GM18502 (cell line): ENCODE measurements at regions not wholly inside any gene's neighbourhood (a gene's known extent, or its start where the extent isn't known, plus 50 kb on each side); places are given as distances from the start of the nearest gene placed in this dataset.
"Not testable (repeated sequence)": the region's sequence is repeated elsewhere in the genome, so short reads cannot be mapped to it uniquely, and the experiment has no call there.

Source experiments
- ATAC-seq: cut with Tn5 transposase; IDR thresholded peaks from one replicate; pipeline ENCODE4 v1.9.1; 2021; ENCODE audit warnings: mild to moderate bottlenecking; ENCODE audit not compliant: unreplicated experiment, poor library complexity

DNA sequence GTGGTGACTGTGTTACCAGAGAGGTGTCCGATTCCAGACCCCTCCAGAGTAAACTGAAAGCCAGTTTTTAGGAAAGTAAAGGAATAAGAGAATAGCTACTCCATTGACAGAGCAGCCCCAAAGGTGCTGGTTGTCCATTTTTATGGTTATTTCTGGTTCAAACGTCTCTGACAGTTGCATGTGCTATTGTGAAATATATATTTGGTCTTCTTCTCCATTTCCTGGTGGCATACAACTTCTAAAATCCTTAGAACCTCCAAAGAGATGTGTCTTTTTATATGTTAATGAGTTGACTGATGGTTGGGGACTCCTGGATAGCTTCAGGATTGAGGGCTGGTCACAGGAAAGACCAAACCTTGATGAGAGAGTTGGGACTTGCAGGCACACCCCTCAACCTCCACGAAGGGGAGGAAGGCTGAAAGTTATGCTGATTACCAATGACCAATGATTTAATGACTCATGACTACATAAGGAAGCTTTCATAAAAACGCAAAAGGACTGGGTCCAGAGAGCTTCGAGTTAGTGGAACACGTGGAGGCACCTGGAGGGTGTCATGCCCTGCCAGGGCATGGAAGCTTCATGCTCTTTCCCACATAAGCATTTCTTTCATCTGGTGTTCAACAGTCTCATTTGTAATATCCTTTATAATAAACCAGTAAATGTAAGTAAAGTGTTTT is 100.7 kb downstream of the SLC16A1 start:
- no peak for ATAC-seq

DNA sequence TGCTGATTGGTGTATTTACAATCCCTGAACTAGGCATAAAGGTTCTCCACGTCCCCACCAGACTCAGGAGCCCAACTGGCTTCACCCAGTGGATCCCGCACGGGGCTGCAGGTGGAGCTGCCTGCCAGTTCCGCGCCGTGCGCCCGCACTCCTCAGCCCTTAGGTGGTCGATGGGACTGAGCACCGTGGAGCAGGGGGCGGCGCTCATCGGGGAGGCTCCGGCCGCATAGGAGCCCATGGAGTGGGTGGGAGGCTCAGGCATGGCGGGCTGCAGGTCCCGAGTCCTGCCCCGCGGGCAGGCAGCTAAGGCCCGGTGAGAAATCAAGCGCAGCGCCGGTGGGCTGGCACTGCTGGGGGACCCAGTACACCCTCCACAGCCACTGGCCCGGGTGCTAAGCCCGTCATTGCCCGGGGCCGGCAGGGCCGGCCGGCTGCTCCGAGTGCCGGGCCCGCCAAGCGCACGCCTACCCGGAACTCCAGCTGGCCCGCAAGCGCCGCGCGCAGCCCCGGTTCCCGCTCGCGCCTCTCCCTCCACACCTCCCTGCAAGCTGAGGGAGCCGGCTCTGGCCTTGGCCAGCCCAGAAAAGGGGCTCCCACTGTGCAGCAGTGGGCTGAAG is 101.5 kb downstream of the SLC16A1 start:
- ATAC-seq: not testable (repeated sequence)

DNA sequence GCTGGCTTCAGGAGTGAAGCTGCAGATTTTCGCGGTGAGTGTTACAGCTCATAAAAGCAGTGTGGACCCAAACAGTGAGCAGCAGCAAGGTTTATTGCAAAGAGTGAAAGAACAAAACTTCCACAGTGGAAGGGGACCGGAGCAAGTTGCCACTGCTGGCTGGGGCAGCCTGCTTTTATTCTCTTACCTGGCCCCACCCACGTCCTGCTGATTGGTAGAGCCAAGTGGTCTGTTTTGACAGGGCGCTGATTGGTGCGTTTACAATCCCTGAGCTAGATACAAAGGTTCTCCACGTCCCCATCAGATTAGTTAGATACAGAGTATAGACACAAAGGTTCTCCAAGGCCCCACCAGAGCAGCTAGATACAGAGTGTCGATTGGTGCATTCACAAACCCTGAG is 102.1 kb downstream of the SLC16A1 start:
- ATAC-seq: not testable (repeated sequence)

DNA sequence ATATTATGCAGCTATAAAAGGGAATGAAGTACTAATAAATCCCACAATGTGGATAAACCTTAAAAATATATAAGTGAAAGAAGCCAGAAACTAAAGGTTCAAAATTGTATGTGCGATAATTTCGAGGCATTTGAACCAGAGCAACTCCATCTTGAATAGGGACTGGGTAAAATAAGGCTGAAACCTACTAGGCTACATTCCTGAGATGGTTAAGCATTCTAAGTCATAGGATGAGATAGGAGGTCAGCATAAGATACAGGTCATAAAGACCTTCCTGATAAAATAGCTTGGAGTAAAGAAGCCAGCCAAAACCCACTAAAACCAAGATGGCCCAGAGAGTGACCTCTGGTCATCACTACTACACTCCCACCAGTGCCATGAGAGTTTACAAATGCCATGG is 103.1 kb downstream of the SLC16A1 start:
- ATAC-seq: no peak

DNA sequence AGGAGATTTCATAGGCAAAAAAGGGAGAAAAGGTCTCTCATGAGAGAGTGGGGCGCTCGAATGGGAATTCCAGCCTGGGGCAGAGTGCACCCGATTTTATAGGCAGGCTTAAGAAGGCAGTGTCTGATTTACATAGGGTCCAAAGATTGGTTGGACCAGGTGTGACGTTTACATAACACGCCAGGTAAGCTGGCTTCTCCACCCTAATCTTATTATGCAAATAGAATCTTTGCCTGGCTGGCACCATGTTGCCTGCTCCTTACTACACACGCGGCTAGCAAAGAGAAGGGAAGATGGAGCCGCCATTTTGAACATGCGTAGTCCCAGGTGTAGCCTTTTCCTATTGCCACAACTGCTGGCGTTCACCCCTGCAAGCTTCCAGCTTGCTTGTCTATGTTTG is 103.7 kb downstream of the SLC16A1 start:
- no peak for ATAC-seq

DNA sequence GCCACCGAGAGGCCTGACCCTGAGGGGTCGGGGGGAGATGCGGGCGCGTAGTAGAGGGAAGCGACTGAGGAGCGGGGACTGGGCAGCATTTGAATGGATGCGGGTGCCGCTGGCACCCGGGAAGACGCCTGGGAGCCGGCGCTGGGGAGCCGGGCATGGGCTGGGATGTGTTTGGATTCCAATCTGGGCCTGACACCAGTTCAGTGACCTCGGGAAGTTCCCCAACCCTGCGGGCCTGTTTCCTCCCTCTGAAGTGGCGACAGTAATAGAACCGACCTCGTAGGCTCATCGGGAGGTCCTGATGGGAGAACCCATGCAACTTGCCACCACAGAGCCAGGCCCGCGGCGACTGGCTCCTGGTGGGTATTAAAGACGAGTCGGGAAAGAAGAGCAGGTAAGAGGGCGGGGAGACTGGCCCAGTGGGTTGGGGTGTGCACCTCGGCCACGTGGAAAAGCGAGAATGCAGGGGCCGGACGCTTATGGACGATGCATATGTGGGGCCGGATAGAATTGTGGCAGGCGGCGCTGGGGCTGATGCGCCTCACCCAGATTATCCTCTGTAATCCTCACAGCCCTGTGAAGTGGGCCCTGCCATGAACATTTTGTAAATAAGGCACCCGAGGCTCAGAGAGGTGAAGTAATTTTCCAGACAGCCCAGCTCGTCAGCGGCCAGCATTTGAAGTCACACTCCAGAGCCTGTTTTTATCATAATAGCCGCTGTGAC is 105.8 kb downstream of the SLC16A1 start:
- no peak for ATAC-seq

DNA sequence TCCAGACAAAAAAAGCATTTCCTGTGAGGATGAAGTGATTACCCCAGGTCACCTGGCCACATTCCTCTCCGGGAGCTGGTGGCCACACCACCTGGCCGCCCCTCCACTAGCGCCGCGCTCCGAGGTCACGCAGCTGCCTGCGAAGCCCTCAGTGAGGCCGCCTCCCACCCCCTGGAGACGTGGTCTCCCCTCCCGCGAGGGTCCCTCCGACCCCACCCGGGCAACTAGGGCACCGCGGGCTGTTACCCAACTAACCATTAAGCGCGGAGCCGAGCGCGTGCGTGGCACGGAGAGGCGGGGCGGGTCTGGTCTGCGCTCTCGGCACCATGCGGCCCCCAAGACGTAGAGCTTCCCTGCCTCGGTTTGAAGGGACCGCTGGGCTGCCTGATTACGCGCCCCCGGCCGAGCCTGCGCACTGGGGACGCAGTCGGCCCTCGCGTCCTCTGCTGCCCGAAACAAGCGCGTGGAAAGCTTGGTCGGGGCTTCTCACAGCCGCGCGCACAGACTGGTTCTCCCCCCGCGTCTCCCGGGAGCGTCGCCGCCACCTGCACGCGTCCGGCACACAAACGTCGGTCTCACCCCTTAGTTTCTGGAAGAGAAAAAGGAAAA is 106.5 kb downstream of the SLC16A1 start:
- no peak for ATAC-seq

DNA sequence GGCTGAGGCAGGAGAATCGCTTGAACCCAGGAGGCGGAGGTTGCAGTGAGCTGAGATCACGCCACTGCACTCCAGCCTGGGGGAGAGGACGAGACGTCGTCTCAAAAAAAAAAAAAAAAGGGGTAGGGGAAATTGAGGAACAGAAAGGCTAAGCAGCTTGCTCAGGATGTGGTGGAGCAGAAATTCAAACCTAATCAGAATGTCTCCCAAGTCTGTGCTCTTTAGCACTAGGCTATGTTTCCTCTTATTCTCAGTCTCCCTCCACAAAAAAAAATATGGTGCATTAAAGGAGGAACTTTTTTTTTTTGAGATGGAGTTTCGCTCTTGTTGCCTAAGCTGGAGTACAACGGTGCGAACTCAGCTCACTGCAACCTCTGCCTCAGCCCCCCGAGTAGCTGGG is 114.2 kb downstream of the SLC16A1 start:
- no peak for ATAC-seq

DNA sequence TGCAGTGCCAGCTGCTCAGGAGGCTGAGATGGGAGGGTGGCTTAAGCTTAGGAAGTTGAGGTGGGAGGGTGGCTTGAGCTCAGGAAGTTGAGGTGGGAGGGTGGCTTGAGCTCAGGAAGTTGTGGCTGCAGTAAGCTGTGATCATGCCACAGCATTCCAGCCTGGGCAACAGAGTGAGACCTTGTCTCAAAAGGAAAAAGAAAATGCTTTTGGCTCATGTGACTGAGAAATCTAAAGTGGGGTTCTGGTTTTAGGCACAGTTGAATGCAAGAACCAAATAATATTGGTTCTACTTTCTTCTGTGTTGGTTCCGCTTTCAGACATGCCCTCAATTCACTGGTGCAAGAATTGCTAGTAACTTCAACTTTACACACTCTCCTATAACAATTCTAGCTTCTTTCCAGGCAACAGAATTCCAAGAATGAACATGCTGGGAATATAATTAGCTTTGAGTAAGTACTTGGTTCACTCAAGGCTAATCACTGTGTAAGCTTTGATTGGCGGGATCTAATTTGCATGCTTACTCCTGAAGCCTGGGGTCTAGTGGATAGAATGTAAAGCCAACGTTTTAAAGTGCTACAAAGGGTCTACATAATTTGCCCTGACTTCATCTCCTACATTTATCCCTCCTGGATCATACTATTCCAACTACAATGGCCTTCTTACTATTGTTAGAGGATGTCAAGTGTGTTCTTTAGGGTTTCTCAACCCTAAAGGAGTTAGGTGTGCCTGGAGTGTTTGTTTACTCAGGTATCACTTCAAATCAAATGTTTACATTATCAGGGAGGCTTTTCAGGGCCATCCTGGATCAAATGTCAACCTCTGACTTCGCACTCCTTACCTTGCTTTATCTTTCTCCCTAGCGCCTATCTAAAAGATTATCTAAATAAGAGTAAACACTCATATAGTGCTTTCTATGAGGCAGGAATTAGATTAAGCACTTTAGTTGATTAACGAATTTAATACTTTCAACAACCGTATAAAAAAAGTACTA is 115.1 kb downstream of the SLC16A1 start:
- peak; percentile 45 for ATAC-seq

DNA sequence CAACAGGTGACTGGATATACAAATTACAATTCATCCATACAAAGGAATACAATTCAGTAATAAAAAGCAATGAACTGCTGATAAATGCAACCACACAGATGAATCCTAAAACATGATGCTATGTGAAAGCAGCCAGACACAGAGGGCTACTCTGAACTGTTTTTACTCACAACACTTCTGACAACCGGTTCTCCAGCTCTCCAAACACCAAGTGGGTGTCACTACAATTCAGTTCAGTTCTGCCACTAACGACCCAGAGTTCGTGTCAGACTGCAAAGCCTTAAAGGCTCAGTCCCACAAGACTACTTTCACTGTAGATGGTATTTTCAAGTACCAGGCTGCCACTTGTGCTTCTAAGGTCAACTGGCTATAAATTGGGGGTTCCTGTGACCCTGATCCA is 119.4 kb downstream of the SLC16A1 start:
- no peak for ATAC-seq

DNA sequence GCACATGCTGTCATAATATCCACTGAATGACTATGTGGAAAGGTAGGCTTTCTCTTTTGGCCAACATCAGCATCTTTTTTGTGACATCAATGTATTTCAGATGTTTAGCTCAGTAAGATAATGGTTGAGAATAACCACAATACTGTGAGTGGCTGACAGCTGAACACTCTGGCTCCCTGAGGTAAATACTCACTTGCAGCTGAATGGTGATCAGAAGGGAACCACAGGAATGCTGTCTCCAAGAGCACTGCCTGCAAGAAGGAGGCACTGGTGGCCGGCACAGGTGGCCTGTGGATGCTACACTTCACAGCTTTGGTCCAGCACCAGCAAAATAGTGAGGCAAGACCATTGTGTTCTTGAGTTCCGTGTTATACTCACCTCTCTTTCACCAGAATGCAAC is 118.7 kb upstream of the PPM1J start:
- ATAC-seq: no peak

DNA sequence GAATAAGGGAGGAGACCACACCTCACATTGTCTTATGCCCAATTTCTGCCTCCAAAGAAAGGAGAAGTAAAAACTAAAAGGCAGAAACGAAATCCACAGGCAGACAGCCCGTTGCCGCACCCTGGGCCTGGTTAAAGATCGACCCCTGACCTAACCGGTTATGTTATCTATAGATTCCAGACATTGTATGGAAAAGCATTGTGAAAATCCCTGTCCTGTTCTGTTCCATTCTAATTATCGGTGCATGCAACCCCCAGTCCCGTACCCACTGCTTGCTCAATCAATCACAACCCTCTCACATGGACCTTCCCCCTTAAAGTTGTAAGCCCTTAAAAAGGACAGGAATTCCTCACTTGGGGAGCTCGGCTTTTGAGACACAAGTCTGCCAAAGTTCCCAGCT is 117.1 kb upstream of the PPM1J start:
- not testable (repeated sequence) for ATAC-seq

DNA sequence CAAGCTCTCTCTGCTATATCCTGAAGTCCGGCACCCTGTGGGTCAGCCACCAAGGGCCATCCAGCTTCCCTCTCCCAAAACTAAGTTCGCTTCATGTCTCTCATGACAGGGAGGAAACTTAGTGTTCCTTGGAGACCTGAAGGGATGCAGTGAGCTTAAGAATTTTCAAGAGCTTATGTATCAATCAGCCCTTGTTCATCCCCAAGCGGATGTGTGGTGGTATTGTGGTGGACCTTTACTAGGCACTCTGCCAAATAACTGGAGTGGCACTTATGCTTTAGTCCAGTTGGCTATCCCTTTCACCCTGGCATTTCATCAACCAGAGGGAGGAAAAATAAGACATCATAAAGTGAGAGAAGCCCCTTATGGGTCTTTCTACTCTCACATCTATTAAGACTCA is 114.6 kb upstream of the PPM1J start:
- ATAC-seq: not testable (repeated sequence)

DNA sequence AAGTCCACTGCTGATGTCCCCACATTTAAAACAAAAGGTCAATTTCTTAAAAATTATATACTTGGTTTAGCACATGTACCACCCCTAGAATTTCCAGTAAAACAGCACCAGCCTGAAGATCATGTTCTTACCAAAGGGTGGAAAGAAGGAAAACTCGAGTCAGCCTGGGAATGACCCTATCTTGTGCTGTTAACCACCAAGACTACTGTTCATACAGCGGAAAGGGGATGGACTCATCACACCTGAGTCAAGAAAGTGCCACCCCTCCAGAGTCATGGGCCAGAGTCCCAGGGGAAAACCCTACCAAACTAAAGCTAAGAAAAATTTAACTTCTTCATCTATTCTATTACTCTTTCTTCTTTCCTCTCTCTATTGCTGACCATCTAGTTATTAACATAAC is 113.6 kb upstream of the PPM1J start:
- no peak for ATAC-seq

DNA sequence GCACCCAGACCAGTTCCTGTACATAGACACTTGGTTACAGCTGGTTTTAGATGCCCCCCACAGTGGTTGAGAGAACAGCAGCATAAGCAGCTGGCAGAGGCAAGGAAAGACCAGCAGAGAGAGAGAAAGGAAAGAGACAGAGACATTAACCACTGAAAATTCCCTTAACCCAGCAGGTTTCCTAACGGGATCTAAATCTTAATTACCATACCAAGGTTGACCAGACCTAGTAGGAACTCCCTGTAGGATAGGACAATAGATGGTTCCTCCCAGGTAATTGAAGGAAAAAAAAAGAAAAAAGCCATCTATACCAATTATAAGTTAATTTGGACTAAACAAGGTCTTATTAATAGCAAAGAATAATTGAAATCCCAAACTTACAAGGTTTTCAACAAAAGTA is 112.3 kb upstream of the PPM1J start:
- ATAC-seq: not testable (repeated sequence)

DNA sequence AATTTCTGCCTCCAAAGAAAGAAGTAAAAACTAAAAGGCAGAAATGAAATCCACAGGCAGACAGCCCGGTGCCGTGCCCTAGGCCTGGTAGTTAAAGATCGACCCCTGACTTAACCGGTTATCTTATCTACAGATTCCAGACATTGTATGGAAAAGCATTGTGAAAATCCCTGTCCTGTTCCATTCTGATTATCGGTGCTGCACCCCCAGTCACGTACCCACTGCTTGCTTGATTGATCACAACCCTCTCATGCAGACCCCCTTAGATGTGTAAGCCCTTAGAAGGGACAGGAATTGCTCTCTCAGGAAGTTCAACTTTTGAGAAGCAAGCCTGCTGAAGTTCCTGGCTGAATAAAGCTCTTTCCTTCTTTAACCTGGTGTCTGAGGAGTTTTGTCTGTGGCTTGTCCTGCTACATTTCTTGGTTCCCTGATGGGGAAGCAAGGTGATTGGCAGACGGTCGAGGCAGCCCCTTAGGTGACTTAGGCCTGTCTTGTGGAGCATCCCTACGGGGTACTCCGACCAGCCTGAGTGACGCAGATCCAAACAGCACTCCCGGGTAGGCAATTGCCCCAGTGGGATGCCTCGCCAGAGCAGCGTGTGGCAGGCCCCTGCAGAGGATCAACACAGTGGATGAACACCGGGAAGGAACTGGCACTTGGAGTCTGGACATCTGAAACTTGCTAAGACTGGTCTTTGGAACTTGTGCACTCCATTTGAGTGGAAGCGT is 111.2 kb upstream of the PPM1J start:
- no peak for ATAC-seq

DNA sequence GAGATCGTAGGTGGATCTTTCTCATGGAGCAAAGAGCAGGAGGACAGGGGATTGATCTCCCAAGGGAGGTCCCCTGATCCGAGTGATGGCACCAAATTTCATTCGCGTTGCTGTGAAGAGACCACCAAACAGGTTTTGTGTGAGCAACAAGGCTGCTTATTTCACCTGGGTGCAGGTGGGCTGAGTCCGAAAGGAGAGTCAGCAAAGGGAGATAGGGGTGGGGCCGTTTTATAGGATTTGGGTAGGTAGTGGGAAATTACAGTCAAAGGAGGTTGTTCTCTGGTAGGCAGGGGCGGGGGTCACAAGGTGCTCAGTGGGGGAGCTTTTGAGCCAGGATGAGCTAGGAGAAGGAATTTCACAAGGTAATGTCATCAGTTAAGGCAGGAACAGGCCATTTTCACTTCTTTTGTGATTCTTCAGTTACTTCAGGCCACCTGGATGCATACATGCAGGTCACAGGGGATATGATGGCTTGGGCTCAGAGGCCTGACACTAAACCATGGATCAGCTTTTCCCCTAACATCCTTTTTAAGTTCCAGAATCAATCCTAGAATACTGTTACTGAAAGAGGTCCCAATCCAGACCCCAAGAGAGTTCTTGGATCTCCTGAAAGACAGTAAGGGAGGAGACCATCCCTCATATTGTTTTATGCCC is 110.6 kb upstream of the PPM1J start:
- not testable (repeated sequence) for ATAC-seq

DNA sequence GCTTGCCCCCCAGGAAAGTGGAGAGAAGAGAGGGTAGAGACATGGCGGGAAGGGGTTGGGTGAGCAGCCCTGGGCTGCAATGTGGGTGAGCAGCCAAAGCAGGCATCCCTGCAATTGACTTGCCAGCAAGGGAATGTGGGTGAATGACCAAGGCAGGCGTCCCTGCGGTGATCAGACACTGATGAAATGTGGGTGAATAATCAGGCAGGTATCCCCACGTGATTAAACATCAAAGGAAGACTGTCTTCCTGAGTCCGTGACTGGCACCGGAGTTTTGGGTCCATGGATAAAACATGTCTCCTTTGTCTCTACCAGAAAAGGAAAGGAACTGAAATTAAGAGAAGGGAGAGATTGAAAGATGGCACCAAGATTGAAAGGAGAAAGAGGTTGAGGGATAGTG is 109.9 kb upstream of the PPM1J start:
- not testable (repeated sequence) for ATAC-seq
